ENCODE measurements at regions not wholly inside any gene's neighbourhood (a gene's known extent, or its start where the extent isn't known, plus 50 kb on each side); places are given as distances from the start of the nearest gene placed in this dataset.

DNA sequence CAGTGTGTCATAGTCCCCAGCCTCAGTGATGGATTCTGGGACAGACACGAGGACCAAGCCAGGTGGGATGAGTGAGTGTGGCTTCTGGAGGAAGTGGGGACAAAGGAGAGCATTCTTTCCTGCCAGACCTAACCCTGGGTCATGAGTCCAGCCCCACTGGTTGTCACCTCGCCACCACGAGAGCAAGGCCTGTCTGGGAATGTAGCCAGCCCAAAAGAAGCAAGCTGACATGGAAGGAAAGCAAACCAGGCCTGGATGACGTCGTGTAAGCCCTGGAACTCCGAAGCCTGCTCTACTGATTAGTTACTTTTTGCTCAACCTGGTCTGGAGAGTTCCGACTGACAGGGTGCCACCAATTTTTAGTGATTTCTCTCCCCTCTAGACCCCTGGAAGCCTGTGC lies 105.9 kb downstream of the SINHCAF start:
- TF ChIP-seq POLR2A (IDR thresholded peaks at IDR 0.05), result no peak
- TF ChIP-seq, protein P1, sequence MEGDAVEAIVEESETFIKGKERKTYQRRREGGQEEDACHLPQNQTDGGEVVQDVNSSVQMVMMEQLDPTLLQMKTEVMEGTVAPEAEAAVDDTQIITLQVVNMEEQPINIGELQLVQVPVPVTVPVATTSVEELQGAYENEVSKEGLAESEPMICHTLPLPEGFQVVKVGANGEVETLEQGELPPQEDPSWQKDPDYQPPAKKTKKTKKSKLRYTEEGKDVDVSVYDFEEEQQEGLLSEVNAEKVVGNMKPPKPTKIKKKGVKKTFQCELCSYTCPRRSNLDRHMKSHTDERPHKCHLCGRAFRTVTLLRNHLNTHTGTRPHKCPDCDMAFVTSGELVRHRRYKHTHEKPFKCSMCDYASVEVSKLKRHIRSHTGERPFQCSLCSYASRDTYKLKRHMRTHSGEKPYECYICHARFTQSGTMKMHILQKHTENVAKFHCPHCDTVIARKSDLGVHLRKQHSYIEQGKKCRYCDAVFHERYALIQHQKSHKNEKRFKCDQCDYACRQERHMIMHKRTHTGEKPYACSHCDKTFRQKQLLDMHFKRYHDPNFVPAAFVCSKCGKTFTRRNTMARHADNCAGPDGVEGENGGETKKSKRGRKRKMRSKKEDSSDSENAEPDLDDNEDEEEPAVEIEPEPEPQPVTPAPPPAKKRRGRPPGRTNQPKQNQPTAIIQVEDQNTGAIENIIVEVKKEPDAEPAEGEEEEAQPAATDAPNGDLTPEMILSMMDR (IDR thresholded peaks at IDR 0.05), result no peak
